SK-N-SH (cell line): ENCODE measurements at regions not wholly inside any gene's neighbourhood (a gene's known extent, or its start where the extent isn't known, plus 50 kb on each side); places are given as distances from the start of the nearest gene placed in this dataset.

Source experiments
- CTCF ChIA-PET: fragments of 300-600, 350-600 bp; formaldehyde crosslinking; extraction: SDS; loops from one replicate; lab custom pipeline; 2021; lab: Yijun Ruan, JAX
- POLR2A ChIA-PET: fragments of 350-600 bp; sonication (Branson Sonifier 250); formaldehyde crosslinking; extraction: SDS; loops from one replicate; lab custom pipeline; 2020; ENCODE audit warnings: antibody characterized with exemption, inconsistent platforms; lab: Yijun Ruan, JAX
- DNase-seq: peaks from one replicate; pipeline ENCODE4 v3.0.0; 2012
- H2AFZ ChIP-seq: fragments of 200-600 bp; sonication (generic); 2 replicates; pipeline ENCODE4 v1.8.1; 2016; ENCODE audit warnings: antibody characterized with exemption, mild to moderate bottlenecking, low read depth
- H3F3A ChIP-seq: fragments of 200-600 bp; sonication (generic); replicated peaks from 2 replicates; pipeline ENCODE3; 2016; ENCODE audit warnings: antibody characterized with exemption, mild to moderate bottlenecking; ENCODE audit not compliant: insufficient read depth
- H3K27ac ChIP-seq, 2 experiments: fragments of 200-500 bp in 1 of 2; fragments of 200-600 bp in 1 of 2; sonication (Bioruptor generic) in 1 of 2; sonication (generic), shearing (Covaris generic) in 1 of 2; 2 replicates each; pipeline versions ENCODE4 v1.5.1 to v1.6.1; 2014 to 2016; ENCODE audit warnings: low read depth in 2 of 2, inconsistent platforms in 1 of 2, low read length in 1 of 2, mild to moderate bottlenecking in 1 of 2, mixed read lengths in 1 of 2
- H3K27me3 ChIP-seq: fragments of 200-600 bp; sonication (generic), shearing (Covaris generic); 2 replicates; pipeline ENCODE4 v1.6.1; 2016; ENCODE audit warnings: mixed run types; ENCODE audit not compliant: insufficient read depth
- H3K36me3 ChIP-seq, 2 experiments: fragments of 200-500 bp in 1 of 2; fragments of 200-600 bp in 1 of 2; sonication (Bioruptor generic) in 1 of 2; sonication (generic) in 1 of 2; replicated peaks in 1 of 2; 2 replicates each; pipeline versions ENCODE3 to v1.5.1; 2014 to 2016; ENCODE audit warnings: low read length in 1 of 2, mild to moderate bottlenecking in 1 of 2; ENCODE audit not compliant: insufficient read depth in 2 of 2, control insufficient read depth in 1 of 2
- H3K4me1 ChIP-seq, 2 experiments: fragments of 200-500 bp in 1 of 2; fragments of 200-600 bp in 1 of 2; sonication (Bioruptor generic) in 1 of 2; sonication (generic), shearing (Covaris generic) in 1 of 2; 2 replicates each; pipeline versions ENCODE4 v1.5.1 to v1.6.1; 2014 to 2016; ENCODE audit warnings: low read depth in 1 of 2, low read length in 1 of 2, mixed run types in 1 of 2; ENCODE audit not compliant: insufficient read depth in 2 of 2, control insufficient read depth in 1 of 2
- H3K4me2 ChIP-seq: fragments of 200-600 bp; sonication (generic), shearing (Covaris generic); 2 replicates; pipeline ENCODE4 v1.6.1; 2017; ENCODE audit warnings: mixed run types
- H3K4me3 ChIP-seq, 2 experiments: fragments of 200-500 bp in 1 of 2; fragments of 200-600 bp in 1 of 2; sonication (Bioruptor generic) in 1 of 2; sonication (generic), shearing (Covaris generic) in 1 of 2; 2 replicates each; pipeline versions ENCODE4 v1.5.1 to v1.8.1; 2014 to 2016; ENCODE audit warnings: low read depth in 2 of 2, inconsistent platforms in 1 of 2, low read length in 1 of 2, mild to moderate bottlenecking in 1 of 2, mixed read lengths in 1 of 2, moderate library complexity in 1 of 2
- H3K79me2 ChIP-seq: fragments of 200-600 bp; sonication (generic); 2 replicates; pipeline ENCODE4 v1.8.1; 2017; ENCODE audit warnings: mild to moderate bottlenecking; ENCODE audit not compliant: insufficient read depth
- H3K9ac ChIP-seq: fragments of 200-600 bp; sonication (generic); 2 replicates; pipeline ENCODE4 v1.6.1; 2017; ENCODE audit warnings: mixed run types
- H3K9me2 ChIP-seq: fragments of 200-600 bp; sonication (generic); 2 replicates; pipeline ENCODE4 v1.6.1; 2017; ENCODE audit warnings: mixed run types
- H3K9me3 ChIP-seq: fragments of 200-600 bp; sonication (generic); 2 replicates; pipeline ENCODE4 v1.6.1; 2017; ENCODE audit warnings: mixed run types, mild to moderate bottlenecking, moderate library complexity
- H4K20me1 ChIP-seq: fragments of 200-600 bp; sonication (generic); 2 replicates; pipeline ENCODE4 v1.6.1; 2017; ENCODE audit warnings: mild to moderate bottlenecking, mixed run types; ENCODE audit not compliant: insufficient read depth
- CHD2 ChIP-seq: fragments of 150-350 bp; IDR thresholded peaks from 2 replicates; pipeline ENCODE4 v1.6.1; 2018; ENCODE audit warnings: low read length; ENCODE audit not compliant: partially characterized antibody
- ELF1 ChIP-seq: IDR thresholded peaks from 2 replicates; pipeline ENCODE4 v1.4.0; 2012
- EZH2phosphoT487 ChIP-seq: fragments of 200-600 bp; sonication (generic); IDR thresholded peaks from 2 replicates; pipeline ENCODE4 v1.6.1; 2017; ENCODE audit warnings: low read depth, mixed run types, mild to moderate bottlenecking, antibody characterized with exemption, moderate library complexity, borderline replicate concordance
- FOSL2 ChIP-seq: IDR thresholded peaks from 2 replicates; pipeline ENCODE4 v1.4.0; 2012; ENCODE audit warnings: low read depth, mild to moderate bottlenecking, moderate library complexity, borderline replicate concordance
- FOXJ3 ChIP-seq: sonication (generic); formaldehyde crosslinking; IDR thresholded peaks from 2 replicates; pipeline ENCODE4 v1.5.1; 2020; ENCODE audit warnings: mild to moderate bottlenecking, missing genetic modification reagents
- MEF2A ChIP-seq: IDR thresholded peaks from 2 replicates; pipeline ENCODE4 v1.4.0; 2012; ENCODE audit warnings: low read depth, borderline replicate concordance
- POLR2AphosphoS5 ChIP-seq: IDR thresholded peaks from 2 replicates; pipeline ENCODE4 v1.6.1; 2012; ENCODE audit warnings: low read depth, low read length
- RAD21 ChIP-seq: IDR thresholded peaks from 2 replicates; pipeline ENCODE4 v1.6.1; 2012; ENCODE audit warnings: mild to moderate bottlenecking, low read length
- RCOR1 ChIP-seq: fragments of 150-350 bp; IDR thresholded peaks from 2 replicates; pipeline ENCODE4 v1.6.1; 2017; ENCODE audit warnings: antibody characterized with exemption, low read length
- RFX5 ChIP-seq: IDR thresholded peaks from 2 replicates; pipeline ENCODE4 v1.6.1; 2012; ENCODE audit warnings: mild to moderate bottlenecking, improper control_type of control experiment, low read length
- RXRA ChIP-seq: IDR thresholded peaks from 2 replicates; pipeline ENCODE4 v1.4.0; 2012; ENCODE audit warnings: low read depth, mild to moderate bottlenecking, borderline replicate concordance
- SIN3A ChIP-seq: IDR thresholded peaks from 2 replicates; pipeline ENCODE4 v1.6.1; 2012; ENCODE audit warnings: low read depth, mild to moderate bottlenecking, low read length, moderate library complexity, borderline replicate concordance
- SMC3 ChIP-seq: IDR thresholded peaks from 2 replicates; pipeline ENCODE4 v1.6.1; 2012; ENCODE audit warnings: low read depth, low read length, improper control_type of control experiment
- USF1 ChIP-seq: IDR thresholded peaks from 2 replicates; pipeline ENCODE4 v1.4.0; 2012; ENCODE audit warnings: low read depth, borderline replicate concordance
- USF2 ChIP-seq: fragments of 150-350 bp; IDR thresholded peaks from 2 replicates; pipeline ENCODE4 v1.6.1; 2017; ENCODE audit warnings: antibody characterized with exemption, low read length, low read depth, borderline replicate concordance
- WGBS: methylation state at CpG from one replicate; pipeline ENCODE4 v1.1.6; 2017; ENCODE audit warnings: low lambda C conversion rate; 5-methylcytosine and 5-hydroxymethylcytosine counted together
- TF ChIP-seq, protein P1 (sequence below): IDR thresholded peaks from 2 replicates; pipeline ENCODE4 v1.4.0; 2012; ENCODE audit warnings: low read depth
- TF ChIP-seq, protein P2 (sequence below): fragments of 150-350 bp; IDR thresholded peaks from 2 replicates; pipeline ENCODE4 v1.6.1; 2016; ENCODE audit warnings: mild to moderate bottlenecking, low read depth, low read length
- TF ChIP-seq, protein P3 (sequence below): IDR thresholded peaks from 2 replicates; pipeline ENCODE4 v1.4.0; 2012; ENCODE audit warnings: low read depth, borderline replicate concordance

DNA sequence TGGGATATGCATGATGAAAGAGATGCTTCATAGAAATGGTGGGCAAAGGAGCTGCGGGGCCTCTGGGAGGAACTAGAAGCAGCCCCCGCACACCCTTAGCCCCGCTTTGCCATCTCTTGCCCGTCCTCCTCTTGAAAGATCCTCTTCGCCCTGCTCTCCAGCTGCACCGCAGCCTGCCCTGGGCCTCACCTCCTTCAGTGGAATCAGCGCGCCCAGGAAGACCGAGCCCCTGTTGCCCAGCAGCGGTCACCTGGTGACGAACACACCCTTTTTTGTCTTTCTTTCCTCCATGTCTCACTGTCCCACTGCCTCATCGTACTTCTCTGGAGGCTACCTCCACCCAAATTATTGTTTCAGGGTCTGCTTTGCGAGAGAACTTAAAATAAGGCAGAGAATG is 807.6 kb downstream of the UQCRFS1 start (continued):
- TF ChIP-seq USF1 (no peak), ELF1 (no peak), RCOR1 (no peak), FOSL2 (no peak)

- ChIA-PET POLR2A (no interaction called here), CTCF (no interaction called here)
- no peaks in the 10 kb centered on the region for H3K79me2 ChIP-seq
Observed at GRCh38 chr19:28404472-28404871, 808.5 kb downstream of the UQCRFS1 start.

DNA sequence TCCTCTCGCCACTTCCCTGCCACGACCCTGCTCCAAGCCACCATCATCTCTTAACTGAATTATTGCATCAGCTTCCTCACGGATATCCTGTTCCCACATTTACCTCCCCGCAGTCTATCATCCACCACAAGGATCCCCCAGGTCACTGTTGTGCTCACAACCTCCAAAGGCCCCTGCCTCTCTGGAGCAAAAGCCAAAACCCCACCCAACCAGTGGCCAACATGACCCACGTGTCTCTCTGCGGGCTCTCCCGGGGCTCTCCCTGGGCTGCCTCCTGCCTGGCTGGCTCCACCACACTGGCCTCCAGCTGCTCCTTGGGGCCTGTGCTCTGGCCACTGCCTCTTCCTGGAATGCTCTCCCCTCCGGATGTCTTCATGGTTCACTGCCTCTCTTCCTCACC is 809.3 kb downstream of the UQCRFS1 start:
- H3K9me2 ChIP-seq: no peaks in the 10 kb centered on the region
- H3K4me1 ChIP-seq: no peaks in the 10 kb centered on the region
- H3K9me3 ChIP-seq: no peaks in the 10 kb centered on the region
- no peak overlapping the region for H3K4me3 ChIP-seq
- H3K36me3 ChIP-seq: no peaks in the 10 kb centered on the region
- POLR2A ChIA-PET: no interaction called here
- WGBS: 15% methylated on average over 8 of the region's 8 CpGs
- peaks cover 6% of the 10 kb centered on the region for H3K27me3 ChIP-seq
- H3F3A ChIP-seq: no peaks in the 10 kb centered on the region
- CTCF ChIA-PET: interaction anchor here (1.1 kb wide), 1 partner anchor 306 kb away, joined by 3 read pairs; no protein-coding TSS in a partner anchor
- H3K79me2 ChIP-seq: no peaks in the 10 kb centered on the region
- H4K20me1 ChIP-seq: no peaks in the 10 kb centered on the region
- H3K9ac ChIP-seq: no peak overlapping the region
- no peak overlapping the region for H2AFZ ChIP-seq
- H3K27ac ChIP-seq: no peak overlapping the region
- no peak overlapping the region for H3K4me2 ChIP-seq
- no peak for DNase-seq
- no peak for TF ChIP-seq SMC3
- TF ChIP-seq RFX5: no peak
- TF ChIP-seq, protein P1, sequence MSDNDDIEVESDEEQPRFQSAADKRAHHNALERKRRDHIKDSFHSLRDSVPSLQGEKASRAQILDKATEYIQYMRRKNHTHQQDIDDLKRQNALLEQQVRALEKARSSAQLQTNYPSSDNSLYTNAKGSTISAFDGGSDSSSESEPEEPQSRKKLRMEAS: no peak
- TF ChIP-seq, protein P2, sequence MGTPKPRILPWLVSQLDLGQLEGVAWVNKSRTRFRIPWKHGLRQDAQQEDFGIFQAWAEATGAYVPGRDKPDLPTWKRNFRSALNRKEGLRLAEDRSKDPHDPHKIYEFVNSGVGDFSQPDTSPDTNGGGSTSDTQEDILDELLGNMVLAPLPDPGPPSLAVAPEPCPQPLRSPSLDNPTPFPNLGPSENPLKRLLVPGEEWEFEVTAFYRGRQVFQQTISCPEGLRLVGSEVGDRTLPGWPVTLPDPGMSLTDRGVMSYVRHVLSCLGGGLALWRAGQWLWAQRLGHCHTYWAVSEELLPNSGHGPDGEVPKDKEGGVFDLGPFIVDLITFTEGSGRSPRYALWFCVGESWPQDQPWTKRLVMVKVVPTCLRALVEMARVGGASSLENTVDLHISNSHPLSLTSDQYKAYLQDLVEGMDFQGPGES: no peak
- no peak for TF ChIP-seq RXRA
- no peak for TF ChIP-seq MEF2A
- no peak for TF ChIP-seq CHD2
- no peak for TF ChIP-seq ELF1
- no peak for TF ChIP-seq RAD21
- no peak for TF ChIP-seq USF1
- no peak for TF ChIP-seq USF2
- no peak for TF ChIP-seq SIN3A
- no peak for TF ChIP-seq FOXJ3 (CRISPR knock-in tag)
- no peak for TF ChIP-seq POLR2AphosphoS5
- no peak for TF ChIP-seq RCOR1
- TF ChIP-seq, protein P3, sequence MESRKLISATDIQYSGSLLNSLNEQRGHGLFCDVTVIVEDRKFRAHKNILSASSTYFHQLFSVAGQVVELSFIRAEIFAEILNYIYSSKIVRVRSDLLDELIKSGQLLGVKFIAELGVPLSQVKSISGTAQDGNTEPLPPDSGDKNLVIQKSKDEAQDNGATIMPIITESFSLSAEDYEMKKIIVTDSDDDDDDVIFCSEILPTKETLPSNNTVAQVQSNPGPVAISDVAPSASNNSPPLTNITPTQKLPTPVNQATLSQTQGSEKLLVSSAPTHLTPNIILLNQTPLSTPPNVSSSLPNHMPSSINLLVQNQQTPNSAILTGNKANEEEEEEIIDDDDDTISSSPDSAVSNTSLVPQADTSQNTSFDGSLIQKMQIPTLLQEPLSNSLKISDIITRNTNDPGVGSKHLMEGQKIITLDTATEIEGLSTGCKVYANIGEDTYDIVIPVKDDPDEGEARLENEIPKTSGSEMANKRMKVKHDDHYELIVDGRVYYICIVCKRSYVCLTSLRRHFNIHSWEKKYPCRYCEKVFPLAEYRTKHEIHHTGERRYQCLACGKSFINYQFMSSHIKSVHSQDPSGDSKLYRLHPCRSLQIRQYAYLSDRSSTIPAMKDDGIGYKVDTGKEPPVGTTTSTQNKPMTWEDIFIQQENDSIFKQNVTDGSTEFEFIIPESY: no peak
- no peak for TF ChIP-seq FOSL2

More at GRCh38 chr19:28404472-28404871, 808.5 kb downstream of the UQCRFS1 start:
- H2AFZ ChIP-seq: no peak overlapping the region
- H4K20me1 ChIP-seq: no peaks in the 10 kb centered on the region
- H3K27ac ChIP-seq: no peak overlapping the region
- TF ChIP-seq EZH2phosphoT487 (no peak), FOSL2 (no peak)
- TF ChIP-seq, protein P1: no peak
- no peak overlapping the region for H3K4me2 ChIP-seq
- no peak overlapping the region for H3K9ac ChIP-seq
- H3F3A ChIP-seq: no peaks in the 10 kb centered on the region
- WGBS: 11% methylated on average over 4 of the region's 4 CpGs
- H3K9me3 ChIP-seq: no peaks in the 10 kb centered on the region
- no peaks in the 10 kb centered on the region for H3K9me2 ChIP-seq
- no peak for DNase-seq
- H3K27me3 ChIP-seq: peaks cover 6% of the 10 kb centered on the region
- H3K4me1 ChIP-seq: no peaks in the 10 kb centered on the region
- H3K4me3 ChIP-seq: no peak overlapping the region
- H3K36me3 ChIP-seq: no peaks in the 10 kb centered on the region
